HFF-Myc (cell line): ENCODE measurements at regions not wholly inside any gene's neighbourhood (a gene's known extent, or its start where the extent isn't known, plus 50 kb on each side); places are given as distances from the start of the nearest gene placed in this dataset.

ENCODE experiments used
- DNase-seq: peaks from one replicate; pipeline ENCODE4 v3.0.0-alpha.2; 2011; ENCODE audit warnings: low read depth; ENCODE audit errors: extremely low read depth
- H3K4me3 ChIP-seq: replicated peaks from 2 replicates; pipeline ENCODE4 v1.5.1; 2011; ENCODE audit warnings: low read depth, mild to moderate bottlenecking, control low read depth, low read length
- TF ChIP-seq, protein P1 (sequence below): IDR thresholded peaks from 2 replicates; pipeline ENCODE4 v1.5.1; 2012; ENCODE audit warnings: mild to moderate bottlenecking, low read depth, low read length, control low read depth; ENCODE audit errors: missing control alignments

DNA sequence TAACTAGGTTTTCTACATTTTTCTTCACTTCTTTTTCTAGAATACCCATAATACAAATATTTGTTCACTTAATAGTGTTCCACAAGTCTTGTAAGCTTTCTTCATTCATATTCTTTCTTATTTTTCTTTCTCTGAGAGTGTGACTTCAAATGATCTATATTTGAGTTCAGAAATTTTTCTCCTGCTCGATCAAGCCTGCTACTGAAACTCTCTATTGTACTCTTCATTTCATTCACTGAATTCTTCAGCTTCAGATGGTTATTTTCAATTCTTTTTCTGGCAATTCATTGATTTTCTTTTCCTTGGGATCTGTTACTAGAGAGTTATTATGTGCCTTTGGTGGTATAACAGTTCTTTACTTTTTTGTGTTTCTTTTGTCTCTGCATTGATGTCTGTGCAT lies 82.5 kb upstream of the CAMK1G start:
- H3K4me3 ChIP-seq = no peak overlapping the region
- no peak for DNase-seq
- TF ChIP-seq, protein P1, sequence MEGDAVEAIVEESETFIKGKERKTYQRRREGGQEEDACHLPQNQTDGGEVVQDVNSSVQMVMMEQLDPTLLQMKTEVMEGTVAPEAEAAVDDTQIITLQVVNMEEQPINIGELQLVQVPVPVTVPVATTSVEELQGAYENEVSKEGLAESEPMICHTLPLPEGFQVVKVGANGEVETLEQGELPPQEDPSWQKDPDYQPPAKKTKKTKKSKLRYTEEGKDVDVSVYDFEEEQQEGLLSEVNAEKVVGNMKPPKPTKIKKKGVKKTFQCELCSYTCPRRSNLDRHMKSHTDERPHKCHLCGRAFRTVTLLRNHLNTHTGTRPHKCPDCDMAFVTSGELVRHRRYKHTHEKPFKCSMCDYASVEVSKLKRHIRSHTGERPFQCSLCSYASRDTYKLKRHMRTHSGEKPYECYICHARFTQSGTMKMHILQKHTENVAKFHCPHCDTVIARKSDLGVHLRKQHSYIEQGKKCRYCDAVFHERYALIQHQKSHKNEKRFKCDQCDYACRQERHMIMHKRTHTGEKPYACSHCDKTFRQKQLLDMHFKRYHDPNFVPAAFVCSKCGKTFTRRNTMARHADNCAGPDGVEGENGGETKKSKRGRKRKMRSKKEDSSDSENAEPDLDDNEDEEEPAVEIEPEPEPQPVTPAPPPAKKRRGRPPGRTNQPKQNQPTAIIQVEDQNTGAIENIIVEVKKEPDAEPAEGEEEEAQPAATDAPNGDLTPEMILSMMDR = no peak

- no peak overlapping the region for H3K4me3 ChIP-seq
- TF ChIP-seq, protein P1 = no peak
- no peak for DNase-seq
Observed at GRCh38 chr1:209503196-209503595, 80.3 kb upstream of the CAMK1G start.

GRCh38 chr1:209504571-209504970 lies 78.9 kb upstream of the CAMK1G start:
- no peak overlapping the region for H3K4me3 ChIP-seq
- TF ChIP-seq, protein P1 = no peak

DNA sequence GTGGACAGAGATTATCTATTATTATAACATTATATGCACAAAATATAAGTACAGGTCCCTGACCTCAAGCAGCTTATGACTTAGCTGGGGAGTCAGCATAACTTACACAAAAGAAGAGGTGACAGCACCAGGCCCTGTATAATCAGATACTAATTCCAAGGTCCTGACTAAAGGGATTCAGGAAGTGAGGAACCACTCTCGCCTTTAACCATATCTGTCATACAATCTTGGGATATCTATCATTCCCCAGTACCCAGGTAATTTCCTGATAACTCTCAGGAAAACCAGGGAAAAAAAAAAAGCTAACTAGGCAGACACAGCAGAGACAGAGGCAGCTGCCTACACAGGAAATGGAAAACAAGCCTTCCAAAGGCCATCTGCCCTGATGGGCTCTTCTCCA lies 78.5 kb upstream of the CAMK1G start:
- H3K4me3 ChIP-seq = no peak overlapping the region
- TF ChIP-seq, protein P1 = no peak
- no peak for DNase-seq

More at GRCh38 chr1:209504571-209504970, 78.9 kb upstream of the CAMK1G start:
- no peak for DNase-seq

- H3K4me3 ChIP-seq = no peak overlapping the region
- TF ChIP-seq, protein P1 = no peak
- no peak for DNase-seq
Observed at GRCh38 chr1:209506101-209506500, 77.4 kb upstream of the CAMK1G start.

- TF ChIP-seq, protein P1 = no peak
- H3K4me3 ChIP-seq = no peak overlapping the region
- DNase-seq = no peak
Observed at GRCh38 chr1:209509039-209509438, 74.5 kb upstream of the CAMK1G start.

DNA sequence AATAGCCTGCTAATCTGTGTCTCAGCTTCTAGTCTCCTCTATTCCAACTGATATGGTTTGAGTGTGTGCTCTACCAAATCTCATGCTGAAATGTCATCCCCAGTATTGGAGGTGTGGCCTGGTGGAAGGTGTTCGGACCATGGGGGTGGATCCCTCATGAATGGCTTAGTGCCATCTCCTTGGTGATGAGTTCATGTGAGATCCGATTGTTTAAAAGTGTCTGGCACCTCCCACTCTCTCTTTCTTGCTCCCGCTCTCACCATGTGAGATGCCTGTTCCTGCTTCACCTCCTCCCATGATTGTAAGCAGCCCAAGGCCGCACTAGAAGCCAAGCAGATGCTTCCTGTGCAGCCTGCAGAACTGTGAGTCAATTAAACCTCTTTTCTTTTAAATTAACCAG lies 73.5 kb upstream of the CAMK1G start:
- TF ChIP-seq, protein P1 = no peak
- no peak for DNase-seq
- no peak overlapping the region for H3K4me3 ChIP-seq
